SIG-M5 treated with dmso at 0.1 percent for 504 hours (cell line): ENCODE measurements at regions not wholly inside any gene's neighbourhood (a gene's known extent, or its start where the extent isn't known, plus 50 kb on each side); places are given as distances from the start of the nearest gene placed in this dataset.

ENCODE experiments used
- DNase-seq: peaks from one replicate; lab custom pipeline; 2025; ENCODE audit not compliant: unreplicated experiment; lab: John Stamatoyannopoulos, UW

GRCh38 chr2:140063356-140063755, 1283.2 kb upstream of the NXPH2 start:
- no peak for DNase-seq

GRCh38 chr2:140061240-140061639, 1281.0 kb upstream of the NXPH2 start:
- no peak for DNase-seq

- no peak for DNase-seq
These were observed 1277.7 kb upstream of the NXPH2 start for GRCh38 chr2:140057928-140058327.

GRCh38 chr2:140041811-140042210, 1261.6 kb upstream of the NXPH2 start:
- no peak for DNase-seq

GRCh38 chr2:140041239-140041638, 1261.0 kb upstream of the NXPH2 start:
- DNase-seq, result no peak

GRCh38 chr2:140033638-140034037, 1253.4 kb upstream of the NXPH2 start:
- DNase-seq, result no peak

GRCh38 chr2:140027966-140028365, 1247.8 kb upstream of the NXPH2 start:
- DNase-seq, result no peak

GRCh38 chr2:140027320-140027719, 1247.1 kb upstream of the NXPH2 start:
- DNase-seq, result no peak

GRCh38 chr2:140023291-140023690, 1243.1 kb upstream of the NXPH2 start:
- no peak for DNase-seq

GRCh38 chr2:140018541-140018940, 1238.4 kb upstream of the NXPH2 start:
- DNase-seq, result no peak

- no peak for DNase-seq
These were observed 1234.0 kb upstream of the NXPH2 start for GRCh38 chr2:140014204-140014546.

GRCh38 chr2:140013545-140014203, 1233.5 kb upstream of the NXPH2 start:
- DNase-seq, result no peak

GRCh38 chr2:140011287-140011686, 1231.1 kb upstream of the NXPH2 start:
- DNase-seq, result no peak

GRCh38 chr2:140002110-140002509, 1221.9 kb upstream of the NXPH2 start:
- DNase-seq, result no peak

GRCh38 chr2:139992711-139993345, 1212.6 kb upstream of the NXPH2 start:
- DNase-seq, result no peak

- DNase-seq, result no peak
These were observed 1211.9 kb upstream of the NXPH2 start for GRCh38 chr2:139992078-139992477.

- no peak for DNase-seq
These were observed 1210.6 kb upstream of the NXPH2 start for GRCh38 chr2:139990646-139991335.

GRCh38 chr2:139969323-139969722, 1189.1 kb upstream of the NXPH2 start:
- DNase-seq, result no peak

- no peak for DNase-seq
These were observed 1188.4 kb upstream of the NXPH2 start for GRCh38 chr2:139968588-139968987.

- no peak for DNase-seq
These were observed 1187.5 kb upstream of the NXPH2 start for GRCh38 chr2:139967665-139968064.

- DNase-seq, result no peak
These were observed 1184.7 kb upstream of the NXPH2 start for GRCh38 chr2:139964721-139965440.

- DNase-seq, result no peak
These were observed 1183.7 kb upstream of the NXPH2 start for GRCh38 chr2:139963863-139964355.
